H1 (cell line): ENCODE measurements at regions not wholly inside any gene's neighbourhood (a gene's known extent, or its start where the extent isn't known, plus 50 kb on each side); places are given as distances from the start of the nearest gene placed in this dataset.

Source experiments
- CTCF ChIA-PET: fragments of 300-600 bp; sonication (Branson Sonifier 250); formaldehyde crosslinking; loops from one replicate; lab custom pipeline; 2021; ENCODE audit not compliant: partially characterized antibody; lab: Charles Lee
- POLR2A ChIA-PET: fragments of 300-600 bp; sonication (Branson Sonifier 250); formaldehyde crosslinking; loops from one replicate; lab custom pipeline; 2021; ENCODE audit warnings: inconsistent platforms; ENCODE audit not compliant: partially characterized antibody; lab: Charles Lee
- DNase-seq, 2 experiments: peaks; one replicate each; pipeline versions ENCODE4 v3.0.0 to v3.0.0-alpha.2; 2010 to 2022; ENCODE audit warnings: low spot score in 2 of 2, low read depth in 1 of 2, mixed read lengths in 1 of 2
- FAIRE-seq: peaks from 2 replicates; lab custom pipeline; 2011; peaks lifted over from hg19 to GRCh38; lab: Jason Lieb, UNC
- H2AFZ ChIP-seq: 2 replicates; pipeline ENCODE4 v1.8.1; 2012; ENCODE audit warnings: low read length, inconsistent platforms
- H2AK5ac ChIP-seq: 2 replicates; pipeline ENCODE4 v1.6.1; 2013; ENCODE audit warnings: low read depth, low read length
- H2BK120ac ChIP-seq: replicated peaks from 2 replicates; pipeline ENCODE3; 2013; ENCODE audit warnings: low read depth, low read length, inconsistent platforms
- H2BK12ac ChIP-seq: 2 replicates; pipeline ENCODE4 v1.6.1; 2013; ENCODE audit warnings: low read depth, low read length
- H2BK15ac ChIP-seq: 2 replicates; pipeline ENCODE4 v1.6.1; 2013; ENCODE audit warnings: low read length
- H2BK20ac ChIP-seq: 2 replicates; pipeline ENCODE4 v1.6.1; 2013; ENCODE audit warnings: low read length
- H2BK5ac ChIP-seq: 2 replicates; pipeline ENCODE4 v1.6.1; 2013; ENCODE audit warnings: low read depth, low read length
- H3K14ac ChIP-seq: 2 replicates; pipeline ENCODE4 v1.6.1; 2013; ENCODE audit warnings: inconsistent platforms; ENCODE audit not compliant: insufficient read length
- H3K18ac ChIP-seq: 2 replicates; pipeline ENCODE4 v1.6.1; 2013; ENCODE audit warnings: low read length; ENCODE audit errors: extremely low read depth
- H3K23ac ChIP-seq: 2 replicates; pipeline ENCODE4 v1.6.1; 2013; ENCODE audit warnings: inconsistent platforms; ENCODE audit not compliant: insufficient read length
- H3K23me2 ChIP-seq: 2 replicates; pipeline ENCODE4 v1.6.1; 2013; ENCODE audit warnings: low read depth, low read length
- H3K27ac ChIP-seq: 2 replicates; pipeline ENCODE4 v1.6.1; 2011; ENCODE audit warnings: low read depth, low read length, inconsistent platforms
- H3K27me3 ChIP-seq, 4 experiments: replicated peaks in 1 of 4; 1 replicate in 1 of 4; 2 replicates in 3 of 4; pipeline versions ENCODE4 v1.6.1 to v1.8.1; 2011 to 2013; ENCODE audit warnings: low read length in 3 of 4, mild to moderate bottlenecking in 3 of 4, inconsistent platforms in 2 of 4, mixed read lengths in 2 of 4, moderate library complexity in 1 of 4; ENCODE audit not compliant: control insufficient read depth in 3 of 4, insufficient read depth in 3 of 4; ENCODE audit errors: extremely low read depth in 1 of 4
- H3K36me3 ChIP-seq, 4 experiments: 2 replicates each; pipeline versions ENCODE4 v1.6.1 to v1.8.1; 2011 to 2013; ENCODE audit warnings: mild to moderate bottlenecking in 4 of 4, low read length in 3 of 4, moderate library complexity in 2 of 4, control low read depth in 1 of 4, inconsistent platforms in 1 of 4; ENCODE audit not compliant: insufficient read depth in 4 of 4, control insufficient read depth in 2 of 4
- H3K4ac ChIP-seq: replicated peaks from 2 replicates; pipeline ENCODE3; 2013; ENCODE audit warnings: low read length, low read depth, mixed read lengths, inconsistent platforms; ENCODE audit not compliant: insufficient read length
- H3K4me1 ChIP-seq, 4 experiments: replicated peaks in 1 of 4; 1 replicate in 1 of 4; 2 replicates in 3 of 4; pipeline versions ENCODE4 v1.6.1 to v1.8.1; 2011 to 2013; ENCODE audit warnings: low read length in 3 of 4, inconsistent platforms in 2 of 4, mixed read lengths in 1 of 4; ENCODE audit not compliant: insufficient read depth in 4 of 4, control insufficient read depth in 3 of 4
- H3K4me2 ChIP-seq, 2 experiments: 2 replicates each; pipeline versions ENCODE4 v1.6.1 to v1.8.1; 2011 to 2013; ENCODE audit warnings: low read depth in 2 of 2, low read length in 2 of 2, control low read depth in 1 of 2, inconsistent platforms in 1 of 2, mild to moderate bottlenecking in 1 of 2; ENCODE audit not compliant: insufficient read depth in 1 of 2
- H3K4me3 ChIP-seq, 4 experiments: fragments of 200-600, 300-600 bp in 1 of 4; sonication (generic), shearing (Covaris generic), sonication (Bioruptor Twin) in 1 of 4; 2 replicates each; pipeline versions ENCODE4 v1.5.1 to v1.8.1; 2011 to 2016; ENCODE audit warnings: low read length in 4 of 4, low read depth in 3 of 4, control low read depth in 2 of 4, inconsistent platforms in 2 of 4, mild to moderate bottlenecking in 2 of 4, mixed read lengths in 1 of 4, moderate library complexity in 1 of 4; ENCODE audit not compliant: insufficient read depth in 2 of 4; ENCODE audit errors: extremely low read depth in 1 of 4
- H3K56ac ChIP-seq: replicated peaks from 2 replicates; pipeline ENCODE3; 2013; ENCODE audit warnings: low read depth, mild to moderate bottlenecking, mixed read lengths, low read length, inconsistent platforms; ENCODE audit not compliant: insufficient read length
- H3K79me1 ChIP-seq: 2 replicates; pipeline ENCODE4 v1.6.1; 2013; ENCODE audit warnings: low read depth, low read length, control low read depth
- H3K79me2 ChIP-seq, 2 experiments: 2 replicates each; pipeline versions ENCODE4 v1.6.1 to v1.8.1; 2012 to 2013; ENCODE audit warnings: low read length in 2 of 2, mild to moderate bottlenecking in 2 of 2, inconsistent platforms in 1 of 2; ENCODE audit not compliant: insufficient read depth in 2 of 2, control insufficient read depth in 1 of 2
- H3K9ac ChIP-seq, 4 experiments: replicated peaks in 1 of 4; 1 replicate in 1 of 4; 2 replicates in 3 of 4; pipeline versions ENCODE4 v1.6.1 to v1.8.1; 2011 to 2013; ENCODE audit warnings: low read depth in 3 of 4, low read length in 3 of 4, control low read depth in 2 of 4, mild to moderate bottlenecking in 2 of 4, moderate library complexity in 2 of 4, inconsistent platforms in 1 of 4; ENCODE audit errors: extremely low read depth in 1 of 4
- H3K9me3 ChIP-seq, 2 experiments: 2 replicates each; pipeline versions ENCODE4 v1.6.1 to v1.8.1; 2012 to 2013; ENCODE audit warnings: mild to moderate bottlenecking in 2 of 2, moderate library complexity in 2 of 2, control low read depth in 1 of 2, inconsistent platforms in 1 of 2, low read depth in 1 of 2, low read length in 1 of 2, mixed read lengths in 1 of 2; ENCODE audit not compliant: insufficient read depth in 2 of 2
- H4K20me1 ChIP-seq, 2 experiments: replicated peaks in 1 of 2; 2 replicates each; pipeline versions ENCODE3 to v1.8.1; 2011 to 2013; ENCODE audit warnings: inconsistent platforms in 2 of 2, low read length in 2 of 2, mild to moderate bottlenecking in 1 of 2; ENCODE audit not compliant: insufficient read depth in 2 of 2, control insufficient read depth in 1 of 2
- H4K5ac ChIP-seq: 2 replicates; pipeline ENCODE4 v1.6.1; 2013; ENCODE audit warnings: low read length, low read depth, mixed read lengths, inconsistent platforms; ENCODE audit not compliant: insufficient read length
- H4K8ac ChIP-seq: 2 replicates; pipeline ENCODE4 v1.8.0; 2013; ENCODE audit warnings: mild to moderate bottlenecking, moderate library complexity, low read length, inconsistent platforms; ENCODE audit not compliant: insufficient read depth; ENCODE audit errors: extremely low read depth
- H4K91ac ChIP-seq: replicated peaks from 2 replicates; pipeline ENCODE3; 2013; ENCODE audit warnings: low read length, mixed read lengths, inconsistent platforms; ENCODE audit not compliant: insufficient read length
- ASH2L ChIP-seq: fragments of 200-600, 300-600 bp; sonication (generic); IDR thresholded peaks from one replicate; pipeline ENCODE4 v1.7.1; 2017; ENCODE audit warnings: low read length
- CHD2 ChIP-seq: IDR thresholded peaks from 2 replicates; pipeline ENCODE4 v1.6.1; 2012; ENCODE audit warnings: low read length, improper control_type of control experiment
- GABPA ChIP-seq: IDR thresholded peaks from 2 replicates; pipeline ENCODE4 v1.6.1; 2011; ENCODE audit warnings: mild to moderate bottlenecking, low read length, moderate library complexity, borderline replicate concordance; ENCODE audit not compliant: insufficient read depth
- GTF2F1 ChIP-seq: IDR thresholded peaks from 2 replicates; pipeline ENCODE4 v1.6.1; 2012; ENCODE audit warnings: low read depth, low read length, improper control_type of control experiment, borderline replicate concordance
- HDAC6 ChIP-seq: IDR thresholded peaks from one replicate; pipeline ENCODE4 v1.7.1; 2012; ENCODE audit warnings: low read depth, mild to moderate bottlenecking, inconsistent platforms, low read length, moderate library complexity
- JUN ChIP-seq: IDR thresholded peaks from 2 replicates; pipeline ENCODE4 v1.6.1; 2011; ENCODE audit warnings: low read depth, mild to moderate bottlenecking, improper control_type of control experiment, low read length
- KDM4A ChIP-seq: IDR thresholded peaks from one replicate; pipeline ENCODE4 v1.7.1; 2012; ENCODE audit warnings: low read depth, mild to moderate bottlenecking, moderate library complexity, low read length, inconsistent platforms; ENCODE audit not compliant: severe bottlenecking
- POLR2A ChIP-seq, 2 experiments: IDR thresholded peaks; 1 replicate in 1 of 2; 2 replicates in 1 of 2; pipeline ENCODE4 v1.6.1; 2011; ENCODE audit warnings: low read depth in 2 of 2, low read length in 2 of 2, mild to moderate bottlenecking in 2 of 2; ENCODE audit errors: control extremely low read depth in 1 of 2
- RFX5 ChIP-seq: IDR thresholded peaks from 2 replicates; pipeline ENCODE4 v1.6.1; 2011; ENCODE audit warnings: low read depth, low read length, improper control_type of control experiment, borderline replicate concordance
- RXRA ChIP-seq: IDR thresholded peaks from 2 replicates; pipeline ENCODE4 v1.6.1; 2011; ENCODE audit warnings: low read depth, mild to moderate bottlenecking, low read length, moderate library complexity; ENCODE audit not compliant: insufficient read depth
- SP2 ChIP-seq: IDR thresholded peaks from 2 replicates; pipeline ENCODE4 v1.6.1; 2012; ENCODE audit warnings: mild to moderate bottlenecking, low read length, inconsistent platforms
- TAF7 ChIP-seq: optimal IDR thresholded peaks from 2 replicates; pipeline ENCODE3; 2011; ENCODE audit warnings: low read depth, mild to moderate bottlenecking, inconsistent platforms, low read length, moderate library complexity, borderline replicate concordance
- TBP ChIP-seq: IDR thresholded peaks from 2 replicates; pipeline ENCODE4 v1.6.1; 2011; ENCODE audit warnings: low read depth, low read length, improper control_type of control experiment
- ZNF274 ChIP-seq: IDR thresholded peaks from 2 replicates; pipeline ENCODE4 v1.7.0; 2012; ENCODE audit warnings: low read length, borderline replicate concordance; ENCODE audit errors: extremely low read depth
- WGBS, 2 experiments: shearing (Covaris generic) in 1 of 2; methylation state at CpG; one replicate each; pipeline versions ENCODE4 v1.1.6 to v1.1.7; 2013 to 2015; ENCODE audit warnings: low lambda C conversion rate in 2 of 2, mixed read lengths in 2 of 2, inconsistent platforms in 1 of 2, low coverage in 1 of 2, missing lambda C conversion rate in 1 of 2; ENCODE audit not compliant: insufficient replicate concordance in 2 of 2, insufficient coverage in 1 of 2, insufficient read length in 1 of 2; ENCODE audit errors: extremely low coverage in 1 of 2, missing lambda C conversion rate in 1 of 2; 5-methylcytosine and 5-hydroxymethylcytosine counted together

- Histone ChIP-seq H2AK5ac (no peak overlapping the region), H2BK15ac (no peak overlapping the region), H3K36me3 (no peaks in the 10 kb centered on the region), H2AFZ (no peak overlapping the region), H3K4me3 (no peak overlapping the region), H3K18ac (no peak overlapping the region), H3K4ac (no peak overlapping the region), H3K9ac (no peak overlapping the region), H3K79me1 (no peaks in the 10 kb centered on the region), H2BK20ac (no peak overlapping the region), H2BK120ac (no peak overlapping the region), H2BK12ac (no peak overlapping the region), H3K4me1 (no peaks in the 10 kb centered on the region; a peak in 1 of 7 replicates), H3K23me2 (no peaks in the 10 kb centered on the region), H4K91ac (no peak overlapping the region), H3K4me2 (no peak overlapping the region), H2BK5ac (no peak overlapping the region), H4K5ac (no peak overlapping the region), H3K14ac (no peak overlapping the region), H3K23ac (no peak overlapping the region), H3K79me2 (no peaks in the 10 kb centered on the region), H3K56ac (no peak overlapping the region), H3K27ac (no peak overlapping the region), H4K20me1 (no peaks in the 10 kb centered on the region), H3K9me3 (no peaks in the 10 kb centered on the region), H4K8ac (no peak overlapping the region), H3K27me3 (no peaks in the 10 kb centered on the region)
- CTCF ChIA-PET = interaction anchor here (1.6 kb wide), 2 partner anchors 11 to 30 kb away, joined by 3 to 6 read pairs; no protein-coding TSS in a partner anchor
- TF ChIP-seq RXRA (no peak), ASH2L (no peak), TBP (no peak), GTF2F1 (no peak), HDAC6 (no peak), RFX5 (no peak), POLR2A (IDR thresholded peaks at IDR 0.05; ENCODE audit: control extremely low read depth in 1 of 2, low read depth in 2 of 2, low read length in 2 of 2) (no peak), KDM4A (no peak), TAF7 (no peak), SP2 (no peak), ZNF274 (no peak), CHD2 (no peak), GABPA (no peak), JUN (no peak)
- 94% methylated on average over 2 of the region's 2 CpGs; no CpG with 5 or more reads in 1 of the 2 experiments for WGBS, 2 experiments
- DNase-seq (no peak), FAIRE-seq (no peak)
- POLR2A ChIA-PET = no interaction called here
Observed at GRCh38 chr1:88538222-88538899, 145.7 kb upstream of the PKN2 start.
